K562 (cell line): ENCODE measurements at regions not wholly inside any gene's neighbourhood (a gene's known extent, or its start where the extent isn't known, plus 50 kb on each side); places are given as distances from the start of the nearest gene placed in this dataset.

Experiments used
- ATAC-seq: fragments of 200-7000 bp; cut with Tn5 transposase; 3 replicates; pipeline ENCODE4 v1.9.1; 2020; ENCODE audit warnings: moderate library complexity
- BruUV-seq: library from RNA; stranded (reverse); fragments of 400-500 nt; replicated peaks from 2 replicates; lab custom pipeline; 2021; lab: Mats Ljungman, UMichigan
- CTCF ChIA-PET: fragments of 300-600 bp; formaldehyde crosslinking; extraction: SDS; loops from one replicate; lab custom pipeline; 2021; ENCODE audit warnings: low intra/inter-chr PET ratio; lab: Yijun Ruan, JAX
- POLR2A ChIA-PET: fragments of 300-600, 350-650 bp; sonication (Branson Sonifier 250); formaldehyde crosslinking; extraction: SDS; loops from one replicate; lab custom pipeline; 2021; ENCODE audit warnings: antibody characterized with exemption, inconsistent platforms; lab: Yijun Ruan, JAX
- DNase-seq, 4 experiments: peaks; one replicate each; pipeline versions ENCODE4 v3.0.0 to v3.0.0-alpha.2; 2011 to 2018; ENCODE audit warnings: low spot score in 3 of 4, mixed read lengths in 3 of 4; ENCODE audit errors: extremely low read depth in 1 of 4
- FAIRE-seq: peaks from 2 replicates; lab custom pipeline; 2011; peaks lifted over from hg19 to GRCh38; lab: Jason Lieb, UNC
- H2AFZ ChIP-seq: 2 replicates; pipeline ENCODE4 v1.6.0; 2011; ENCODE audit warnings: low read depth, low read length, control low read depth, inconsistent platforms
- H3K27ac ChIP-seq: fragments of 200-600 bp; 3 replicates; pipeline ENCODE4 v1.8.0; 2011; ENCODE audit warnings: low read depth, mild to moderate bottlenecking, control low read depth, inconsistent platforms, low read length, moderate library complexity, mixed read lengths; ENCODE audit errors: extremely low read depth
- H3K27me3 ChIP-seq, 2 experiments: fragments of 300-600 bp in 1 of 2; 2 replicates in 1 of 2; 3 replicates in 1 of 2; pipeline versions ENCODE4 v1.6.0 to v1.8.0; 2011; ENCODE audit warnings: inconsistent platforms in 2 of 2, low read length in 2 of 2, mild to moderate bottlenecking in 1 of 2, mixed read lengths in 1 of 2, moderate library complexity in 1 of 2; ENCODE audit not compliant: control insufficient read depth in 2 of 2, insufficient read depth in 2 of 2
- H3K36me3 ChIP-seq: fragments of 300-600 bp; 3 replicates; pipeline ENCODE4 v1.8.0; 2011; ENCODE audit warnings: mild to moderate bottlenecking, low read length, inconsistent platforms; ENCODE audit not compliant: control insufficient read depth, insufficient read depth
- H3K4me1 ChIP-seq, 2 experiments: fragments of 200-600 bp in 1 of 2; replicated peaks in 1 of 2; 2 replicates in 1 of 2; 3 replicates in 1 of 2; pipeline versions ENCODE4 v1.5.1 to v1.8.0; 2011; ENCODE audit warnings: inconsistent platforms in 2 of 2, low read length in 2 of 2, mild to moderate bottlenecking in 1 of 2, mixed read lengths in 1 of 2, moderate library complexity in 1 of 2; ENCODE audit not compliant: control insufficient read depth in 2 of 2, insufficient read depth in 2 of 2
- H3K4me2 ChIP-seq: 2 replicates; pipeline ENCODE4 v1.6.1; 2011; ENCODE audit warnings: low read length, control low read depth, inconsistent platforms, mixed read lengths; ENCODE audit not compliant: insufficient read depth
- H3K4me3 ChIP-seq: fragments of 200-600 bp; sonication (generic), shearing (Covaris generic); 2 replicates; pipeline ENCODE4 v1.5.1; 2016; ENCODE audit warnings: control low read depth, inconsistent platforms
- H3K79me2 ChIP-seq: fragments of 200-600 bp; 3 replicates; pipeline ENCODE4 v1.8.0; 2011; ENCODE audit warnings: low read length, inconsistent platforms; ENCODE audit not compliant: control insufficient read depth, insufficient read depth
- H3K9ac ChIP-seq, 2 experiments: 2 replicates each; pipeline versions ENCODE4 v1.6.0 to v1.6.1; 2011; ENCODE audit warnings: low read depth in 2 of 2, low read length in 2 of 2, control low read depth in 1 of 2, inconsistent platforms in 1 of 2, mild to moderate bottlenecking in 1 of 2, mixed read lengths in 1 of 2; ENCODE audit not compliant: insufficient read depth in 1 of 2
- H3K9me1 ChIP-seq: one replicate; pipeline ENCODE4 v1.6.0; 2011; ENCODE audit warnings: inconsistent platforms, mild to moderate bottlenecking, low read length, moderate library complexity; ENCODE audit not compliant: control insufficient read depth, insufficient read depth
- H3K9me3 ChIP-seq: replicated peaks from 2 replicates; pipeline ENCODE4 v1.5.1; 2011; ENCODE audit warnings: low read depth, low read length, inconsistent platforms; ENCODE audit not compliant: control insufficient read depth, insufficient read depth
- H4K20me1 ChIP-seq: replicated peaks from 2 replicates; pipeline ENCODE4 v1.6.1; 2011; ENCODE audit warnings: low read length, inconsistent platforms, mixed read lengths; ENCODE audit not compliant: control insufficient read depth, insufficient read depth
- CEBPB ChIP-seq: fragments of 450-650 bp; IDR thresholded peaks from 2 replicates; pipeline ENCODE4 v1.6.1; 2016; ENCODE audit warnings: missing genetic modification characterization, missing compliant biosample characterization
- CEBPG ChIP-seq, 3 experiments: fragments of 200-800 bp in 1 of 3; sonication (Bioruptor generic) in 1 of 3; sonication (generic) in 1 of 3; formaldehyde crosslinking in 1 of 3; IDR thresholded peaks in 2 of 3; conservative IDR thresholded peaks in 1 of 3; 2 replicates each; pipeline versions ENCODE4 v1.6.1 to v1.8.0; 2016 to 2022; ENCODE audit warnings: missing compliant biosample characterization in 2 of 3, missing genetic modification characterization in 2 of 3, mild to moderate bottlenecking in 1 of 3, missing genetic modification reagents in 1 of 3
- CHD1 ChIP-seq: fragments of 200-600 bp; sonication (generic); IDR thresholded peaks from one replicate; pipeline ENCODE4 v1.6.1; 2012; ENCODE audit warnings: mild to moderate bottlenecking, moderate library complexity, low read length, inconsistent platforms
- SNAPC5 ChIP-seq: fragments of 250-450 bp; sonication (Bioruptor Pico); IDR thresholded peaks from 2 replicates; pipeline ENCODE4 v1.8.0; 2021; ENCODE audit warnings: moderate library complexity, mild to moderate bottlenecking, inconsistent platforms
- ZBTB9 ChIP-seq: fragments of 450-650 bp; formaldehyde crosslinking; IDR thresholded peaks from 2 replicates; pipeline ENCODE4 v1.4.0; 2020; ENCODE audit warnings: mild to moderate bottlenecking, moderate library complexity
- WGBS: fragments of 100-300 bp; shearing (Covaris generic); methylation state at CpG from one replicate; pipeline ENCODE4 v1.1.6; 2016; ENCODE audit warnings: low coverage, mixed read lengths; ENCODE audit not compliant: insufficient coverage; ENCODE audit errors: missing lambda C conversion rate; 5-methylcytosine and 5-hydroxymethylcytosine counted together
- in situ Hi-C: fragments of 300-500 bp; cut with MboI; formaldehyde crosslinking; loops from 4 replicates; pipeline ENCODE4 v1.15.0; 2018; ENCODE audit warnings: inconsistent platforms, mixed read lengths
- intact Hi-C: fragments of 100-400 bp; cut with micrococcal nuclease; formaldehyde crosslinking; loops from 2 replicates; pipeline ENCODE4 v1.14.2; 2022
- TF ChIP-seq, protein P1 (sequence below): fragments of 250-450 bp; sonication (Bioruptor Pico); IDR thresholded peaks from 2 replicates; pipeline ENCODE4 v1.8.0; 2022; ENCODE audit warnings: moderate library complexity, mild to moderate bottlenecking, inconsistent platforms
- TF ChIP-seq, protein P2 (sequence below): fragments of 450-650 bp; IDR thresholded peaks from 2 replicates; pipeline ENCODE4 v1.6.1; 2016; ENCODE audit warnings: low read depth

- TF ChIP-seq CHD1 (no peak), CEBPG (CRISPR knock-in tag; IDR thresholded peaks at IDR 0.05) (no peak), CEBPG (tag; conservative IDR thresholded peaks at IDR 0.05 in 1 of 2, IDR thresholded peaks at IDR 0.05 in 1 of 2) (peak; percentile 38 to 83; a peak in 3 of 4 replicates), CEBPB (tag) (peak; percentile 74), SNAPC5 (CRISPR knock-in tag) (no peak), ZBTB9 (CRISPR knock-in tag) (no peak)
- TF ChIP-seq, protein P1, sequence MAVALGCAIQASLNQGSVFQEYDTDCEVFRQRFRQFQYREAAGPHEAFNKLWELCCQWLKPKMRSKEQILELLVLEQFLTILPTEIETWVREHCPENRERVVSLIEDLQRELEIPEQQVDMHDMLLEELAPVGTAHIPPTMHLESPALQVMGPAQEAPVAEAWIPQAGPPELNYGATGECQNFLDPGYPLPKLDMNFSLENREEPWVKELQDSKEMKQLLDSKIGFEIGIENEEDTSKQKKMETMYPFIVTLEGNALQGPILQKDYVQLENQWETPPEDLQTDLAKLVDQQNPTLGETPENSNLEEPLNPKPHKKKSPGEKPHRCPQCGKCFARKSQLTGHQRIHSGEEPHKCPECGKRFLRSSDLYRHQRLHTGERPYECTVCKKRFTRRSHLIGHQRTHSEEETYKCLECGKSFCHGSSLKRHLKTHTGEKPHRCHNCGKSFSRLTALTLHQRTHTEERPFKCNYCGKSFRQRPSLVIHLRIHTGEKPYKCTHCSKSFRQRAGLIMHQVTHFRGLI (CRISPR knock-in tag) = no peak
- TF ChIP-seq, protein P2, sequence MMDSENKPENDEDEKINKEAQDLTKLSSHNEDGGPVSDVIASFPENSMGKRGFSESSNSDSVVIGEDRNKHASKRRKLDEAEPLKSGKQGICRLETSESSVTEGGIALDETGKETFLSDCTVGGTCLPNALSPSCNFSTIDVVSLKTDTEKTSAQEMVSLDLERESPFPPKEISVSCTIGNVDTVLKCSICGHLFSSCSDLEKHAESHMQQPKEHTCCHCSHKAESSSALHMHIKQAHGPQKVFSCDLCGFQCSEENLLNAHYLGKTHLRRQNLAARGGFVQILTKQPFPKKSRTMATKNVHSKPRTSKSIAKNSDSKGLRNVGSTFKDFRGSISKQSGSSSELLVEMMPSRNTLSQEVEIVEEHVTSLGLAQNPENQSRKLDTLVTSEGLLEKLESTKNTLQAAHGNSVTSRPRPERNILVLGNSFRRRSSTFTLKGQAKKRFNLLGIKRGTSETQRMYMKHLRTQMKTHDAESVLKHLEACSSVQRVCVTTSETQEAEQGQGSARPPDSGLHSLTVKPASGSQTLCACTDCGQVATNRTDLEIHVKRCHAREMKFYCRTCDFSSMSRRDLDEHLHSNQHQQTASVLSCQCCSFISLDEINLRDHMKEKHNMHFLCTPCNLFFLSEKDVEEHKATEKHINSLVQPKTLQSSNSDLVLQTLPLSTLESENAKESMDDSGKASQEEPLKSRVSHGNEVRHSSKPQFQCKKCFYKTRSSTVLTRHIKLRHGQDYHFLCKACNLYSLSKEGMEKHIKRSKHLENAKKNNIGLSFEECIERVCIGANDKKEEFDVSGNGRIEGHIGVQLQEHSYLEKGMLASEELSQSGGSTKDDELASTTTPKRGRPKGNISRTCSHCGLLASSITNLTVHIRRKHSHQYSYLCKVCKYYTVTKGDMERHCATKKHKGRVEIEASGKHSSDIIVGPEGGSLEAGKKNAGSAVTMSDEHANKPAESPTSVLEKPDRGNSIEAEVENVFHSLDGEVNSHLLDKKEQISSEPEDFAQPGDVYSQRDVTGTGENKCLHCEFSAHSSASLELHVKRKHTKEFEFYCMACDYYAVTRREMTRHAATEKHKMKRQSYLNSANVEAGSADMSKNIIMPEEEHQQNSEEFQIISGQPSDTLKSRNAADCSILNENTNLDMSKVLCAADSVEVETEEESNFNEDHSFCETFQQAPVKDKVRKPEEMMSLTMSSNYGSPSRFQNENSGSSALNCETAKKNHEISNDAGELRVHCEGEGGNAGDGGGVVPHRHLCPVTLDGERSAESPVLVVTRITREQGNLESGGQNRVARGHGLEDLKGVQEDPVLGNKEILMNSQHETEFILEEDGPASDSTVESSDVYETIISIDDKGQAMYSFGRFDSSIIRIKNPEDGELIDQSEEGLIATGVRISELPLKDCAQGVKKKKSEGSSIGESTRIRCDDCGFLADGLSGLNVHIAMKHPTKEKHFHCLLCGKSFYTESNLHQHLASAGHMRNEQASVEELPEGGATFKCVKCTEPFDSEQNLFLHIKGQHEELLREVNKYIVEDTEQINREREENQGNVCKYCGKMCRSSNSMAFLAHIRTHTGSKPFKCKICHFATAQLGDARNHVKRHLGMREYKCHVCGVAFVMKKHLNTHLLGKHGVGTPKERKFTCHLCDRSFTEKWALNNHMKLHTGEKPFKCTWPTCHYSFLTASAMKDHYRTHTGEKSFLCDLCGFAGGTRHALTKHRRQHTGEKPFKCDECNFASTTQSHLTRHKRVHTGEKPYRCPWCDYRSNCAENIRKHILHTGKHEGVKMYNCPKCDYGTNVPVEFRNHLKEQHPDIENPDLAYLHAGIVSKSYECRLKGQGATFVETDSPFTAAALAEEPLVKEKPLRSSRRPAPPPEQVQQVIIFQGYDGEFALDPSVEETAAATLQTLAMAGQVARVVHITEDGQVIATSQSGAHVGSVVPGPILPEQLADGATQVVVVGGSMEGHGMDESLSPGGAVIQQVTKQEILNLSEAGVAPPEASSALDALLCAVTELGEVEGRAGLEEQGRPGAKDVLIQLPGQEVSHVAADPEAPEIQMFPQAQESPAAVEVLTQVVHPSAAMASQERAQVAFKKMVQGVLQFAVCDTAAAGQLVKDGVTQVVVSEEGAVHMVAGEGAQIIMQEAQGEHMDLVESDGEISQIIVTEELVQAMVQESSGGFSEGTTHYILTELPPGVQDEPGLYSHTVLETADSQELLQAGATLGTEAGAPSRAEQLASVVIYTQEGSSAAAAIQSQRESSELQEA = no peak
- no peak overlapping the region for H2AFZ ChIP-seq
- no peaks in the 10 kb centered on the region; a peak in 1 of 5 replicates for H3K27me3 ChIP-seq
- ChIA-PET POLR2A (interaction anchor here (0.6 to 1.8 kb wide), 2 partner anchors 12 to 1541 kb away, joined by 3 to 4 read pairs; no protein-coding TSS in a partner anchor), CTCF (no interaction called here)
- H3K4me1 ChIP-seq = no peaks in the 10 kb centered on the region
- 0% methylated on average over 1 of the region's 1 CpG for WGBS
- no peak overlapping the region for H3K4me2 ChIP-seq
- no peak overlapping the region for H3K27ac ChIP-seq
- no peaks in the 10 kb centered on the region for H3K79me2 ChIP-seq
- no peaks in the 10 kb centered on the region for H3K9me3 ChIP-seq
- no peak overlapping the region for H3K4me3 ChIP-seq
- H3K9ac ChIP-seq = no peak overlapping the region
- BruUV-seq = no TSS peak
- FAIRE-seq (no peak), DNase-seq (no peak), ATAC-seq (no peak)
- no peaks in the 10 kb centered on the region for H3K36me3 ChIP-seq
- intact Hi-C loops = no loop called here
- in situ Hi-C loops = no loop called here
- no peaks in the 10 kb centered on the region for H3K9me1 ChIP-seq
- H4K20me1 ChIP-seq = 0 out of 2 replicates have a peak, but pooled peaks cover 3% of the 10 kb centered on the region
Measured at GRCh38 chr6:1473598-1473997, 84.2 kb downstream of the FOXF2 start.
